Astrocyte (in vitro differentiated cells and primary cell): ENCODE measurements at regions not wholly inside any gene's neighbourhood (a gene's known extent, or its start where the extent isn't known, plus 50 kb on each side); places are given as distances from the start of the nearest gene placed in this dataset.

Experiments
- EZH2 ChIP-seq: IDR thresholded peaks from 2 replicates; pipeline ENCODE4 v1.6.1; 2012; ENCODE audit warnings: mild to moderate bottlenecking, low read length, inconsistent platforms; ENCODE audit not compliant: insufficient read depth
- TF ChIP-seq, protein P1 (sequence below): IDR thresholded peaks from 2 replicates; pipeline ENCODE4 v1.5.1; 2011; ENCODE audit warnings: low read depth, mild to moderate bottlenecking, inconsistent platforms, low read length, moderate library complexity; ENCODE audit not compliant: insufficient read depth

- TF ChIP-seq, protein P1, sequence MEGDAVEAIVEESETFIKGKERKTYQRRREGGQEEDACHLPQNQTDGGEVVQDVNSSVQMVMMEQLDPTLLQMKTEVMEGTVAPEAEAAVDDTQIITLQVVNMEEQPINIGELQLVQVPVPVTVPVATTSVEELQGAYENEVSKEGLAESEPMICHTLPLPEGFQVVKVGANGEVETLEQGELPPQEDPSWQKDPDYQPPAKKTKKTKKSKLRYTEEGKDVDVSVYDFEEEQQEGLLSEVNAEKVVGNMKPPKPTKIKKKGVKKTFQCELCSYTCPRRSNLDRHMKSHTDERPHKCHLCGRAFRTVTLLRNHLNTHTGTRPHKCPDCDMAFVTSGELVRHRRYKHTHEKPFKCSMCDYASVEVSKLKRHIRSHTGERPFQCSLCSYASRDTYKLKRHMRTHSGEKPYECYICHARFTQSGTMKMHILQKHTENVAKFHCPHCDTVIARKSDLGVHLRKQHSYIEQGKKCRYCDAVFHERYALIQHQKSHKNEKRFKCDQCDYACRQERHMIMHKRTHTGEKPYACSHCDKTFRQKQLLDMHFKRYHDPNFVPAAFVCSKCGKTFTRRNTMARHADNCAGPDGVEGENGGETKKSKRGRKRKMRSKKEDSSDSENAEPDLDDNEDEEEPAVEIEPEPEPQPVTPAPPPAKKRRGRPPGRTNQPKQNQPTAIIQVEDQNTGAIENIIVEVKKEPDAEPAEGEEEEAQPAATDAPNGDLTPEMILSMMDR: no peak
- TF ChIP-seq EZH2: no peak
These were observed 728.3 kb upstream of the CDH8 start for GRCh38 chr16:62764572-62764971.
